ENCODE measurements at regions not wholly inside any gene's neighbourhood (a gene's known extent, or its start where the extent isn't known, plus 50 kb on each side); places are given as distances from the start of the nearest gene placed in this dataset.
"Not testable (repeated sequence)": the region's sequence is repeated elsewhere in the genome, so short reads cannot be mapped to it uniquely, and the experiment has no call there.

DNA sequence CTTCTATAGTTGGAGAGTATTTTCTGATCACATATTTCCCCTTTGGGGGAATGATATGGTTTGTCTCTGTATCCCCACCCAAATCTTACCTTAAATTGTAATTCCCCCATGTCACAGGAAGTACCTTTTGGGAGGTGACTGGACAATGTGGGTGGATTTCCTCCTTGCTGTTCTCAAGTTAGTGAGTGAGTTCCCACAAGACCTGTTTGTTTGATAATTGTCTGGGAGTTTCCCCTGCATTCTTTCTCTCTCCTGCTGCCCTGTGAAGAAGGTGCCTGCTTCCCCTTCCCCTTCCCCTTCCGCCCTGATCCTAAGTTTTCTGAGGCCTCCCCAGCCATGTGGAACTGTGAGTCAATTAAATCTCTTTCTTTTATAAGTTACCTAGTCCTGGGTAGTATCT, 222.7 kb upstream of the SLC39A10 start:
- intact Hi-C loops (cut with DNase I) = no loop called here
- DNase-seq (ENCODE audit: low spot score) = no peak

DNA sequence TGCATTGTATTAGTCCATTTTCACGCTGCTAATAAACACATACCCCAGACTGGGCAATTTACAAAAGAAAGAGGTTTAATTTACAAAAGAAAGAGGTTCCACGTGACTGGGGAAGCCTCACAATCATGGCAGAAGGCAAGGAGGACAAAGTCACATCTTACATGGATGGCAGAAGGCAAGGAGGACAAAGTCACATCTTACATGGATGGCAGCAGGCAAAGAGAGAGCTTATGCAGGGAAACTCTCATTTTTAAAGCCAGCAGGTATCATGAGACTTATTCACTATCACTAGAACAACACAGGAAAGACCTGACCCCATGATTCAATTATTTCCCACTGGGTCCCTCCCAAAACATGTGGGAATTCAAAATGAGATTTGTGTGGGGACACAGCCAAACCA, 223.3 kb upstream of the SLC39A10 start:
- DNase-seq (ENCODE audit: low spot score); intact Hi-C loops (cut with DNase I): not testable (repeated sequence)

DNA sequence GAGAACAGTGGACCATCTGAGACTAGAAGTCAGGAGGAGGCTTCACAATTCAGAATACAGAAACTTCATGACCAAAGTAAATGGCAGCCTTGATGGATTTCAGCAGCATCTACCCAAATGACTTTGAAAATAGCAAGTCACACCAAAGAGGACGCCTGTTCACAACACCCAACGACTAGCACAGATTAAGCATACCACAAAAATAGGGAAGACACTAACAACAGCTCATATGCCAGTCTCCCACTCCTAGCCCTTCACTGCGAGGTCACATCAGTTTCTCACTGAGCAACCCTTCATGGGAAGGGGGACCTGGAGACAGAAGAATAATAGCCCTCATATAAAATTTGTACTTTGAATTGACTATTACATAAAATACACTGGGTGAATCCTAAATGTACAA, 228.4 kb upstream of the SLC39A10 start:
- intact Hi-C loops (cut with DNase I) = no loop called here
- DNase-seq (ENCODE audit: low spot score) = no peak

DNA sequence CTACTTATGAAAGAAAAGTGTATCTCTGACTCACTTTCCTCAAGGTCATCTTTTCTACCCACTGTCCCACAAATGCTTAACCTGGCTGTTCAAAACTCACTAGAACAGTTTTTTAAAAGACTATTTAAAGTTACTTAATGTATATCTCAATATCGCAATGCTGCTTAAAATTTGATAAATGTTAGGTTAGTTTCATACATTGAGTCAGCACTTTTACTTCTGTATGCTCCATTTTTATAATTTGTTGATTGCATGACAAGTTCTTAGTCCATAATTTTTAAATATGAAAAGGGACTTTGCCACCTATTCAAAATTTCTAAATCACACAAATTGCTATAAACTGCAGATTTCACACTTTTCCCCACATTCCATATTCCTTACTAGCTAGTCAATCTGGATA, 231.7 kb upstream of the SLC39A10 start:
- intact Hi-C loops (cut with DNase I) = no loop called here
- no peak for DNase-seq (ENCODE audit: low spot score)

DNA sequence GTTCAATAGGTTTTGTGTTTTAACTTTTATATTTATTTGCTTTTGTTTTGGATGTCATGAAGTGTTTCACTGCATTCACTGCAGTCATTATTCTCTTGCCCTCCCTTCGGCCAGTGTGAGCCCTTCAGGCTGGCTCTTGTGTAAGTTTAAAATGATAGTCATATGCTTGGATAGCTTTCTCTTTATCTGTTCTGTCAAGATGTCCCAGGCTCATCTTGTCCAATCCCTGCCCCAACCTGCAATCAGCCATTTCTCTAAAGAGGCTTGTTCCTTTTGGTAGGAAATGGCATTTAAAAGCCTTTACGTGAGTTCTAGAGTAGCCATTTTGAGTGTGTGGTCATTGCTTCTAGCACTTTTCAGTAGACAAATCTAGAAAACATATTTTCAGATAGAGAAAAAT, 238.0 kb upstream of the SLC39A10 start:
- intact Hi-C loops (cut with DNase I) = no loop called here
- no peak for DNase-seq (ENCODE audit: low spot score)

DNA sequence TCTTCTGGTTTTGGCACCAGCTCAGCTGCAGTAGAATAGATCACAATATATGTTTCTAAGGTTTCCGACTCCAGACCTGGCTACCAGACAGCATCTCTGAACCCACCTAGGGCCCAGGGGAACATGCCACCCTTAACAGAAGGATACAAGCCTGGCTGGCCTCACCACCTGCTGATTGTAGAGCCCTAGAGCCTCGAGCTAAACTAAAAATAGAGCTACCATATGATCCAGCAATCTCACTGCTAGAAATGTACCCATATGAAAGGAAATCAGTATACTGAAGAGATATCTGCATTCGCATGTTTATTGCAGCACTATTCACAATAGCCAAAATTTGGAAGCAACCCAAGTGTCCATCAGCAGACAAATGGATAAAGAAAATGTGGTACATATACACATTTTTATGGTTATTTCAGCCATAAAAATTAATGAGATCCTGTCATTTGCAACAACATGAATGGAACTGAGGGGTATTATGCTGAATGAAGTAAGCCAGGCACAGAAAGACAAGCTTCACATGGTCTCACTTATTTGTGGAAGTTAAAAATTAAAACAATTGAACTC, 242.4 kb upstream of the SLC39A10 start:
- no peak for DNase-seq (ENCODE audit: low spot score)
- intact Hi-C loops (cut with DNase I) = no loop called here

DNA sequence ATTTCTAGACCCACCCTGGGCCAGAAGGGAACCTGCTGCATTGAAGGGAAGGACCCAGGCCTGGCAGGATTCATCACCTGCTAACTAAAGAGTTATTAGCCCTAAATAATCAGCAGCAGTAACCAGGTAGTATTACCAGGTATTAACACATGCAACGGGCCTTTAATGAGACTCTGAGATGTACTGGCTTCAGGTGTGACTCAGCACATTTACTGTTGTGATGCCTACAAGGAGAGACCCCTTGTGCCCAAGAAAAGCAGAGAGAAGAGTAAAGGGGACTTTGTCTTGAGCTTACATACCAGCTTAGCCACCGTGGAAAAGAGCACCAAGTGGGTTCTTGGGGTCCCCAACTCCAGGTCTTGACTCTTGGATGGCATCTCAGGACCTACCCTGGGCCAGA, 243.1 kb upstream of the SLC39A10 start:
- intact Hi-C loops (cut with DNase I) = no loop called here
- DNase-seq (ENCODE audit: low spot score) = no peak

DNA sequence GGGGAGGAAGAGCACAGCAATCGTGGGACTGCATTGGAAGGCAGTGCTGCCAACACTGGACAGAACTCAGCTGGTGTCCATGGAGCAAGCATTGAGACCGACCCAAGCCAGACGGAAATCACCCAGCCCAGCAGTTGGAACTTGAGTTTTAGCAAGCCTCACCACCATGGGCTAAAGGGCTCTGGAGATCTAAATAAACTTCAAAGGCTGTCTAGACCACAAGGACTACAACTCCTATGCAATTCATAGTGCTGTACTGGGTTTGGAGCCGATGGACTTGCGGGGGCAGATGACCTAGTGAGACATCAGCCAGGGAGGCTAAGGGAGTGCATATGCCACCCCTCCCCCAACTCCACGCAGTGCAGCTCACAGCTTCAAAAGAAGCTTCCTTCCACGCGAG, 243.6 kb upstream of the SLC39A10 start:
- intact Hi-C loops (cut with DNase I) = no loop called here
- no peak for DNase-seq (ENCODE audit: low spot score)

DNA sequence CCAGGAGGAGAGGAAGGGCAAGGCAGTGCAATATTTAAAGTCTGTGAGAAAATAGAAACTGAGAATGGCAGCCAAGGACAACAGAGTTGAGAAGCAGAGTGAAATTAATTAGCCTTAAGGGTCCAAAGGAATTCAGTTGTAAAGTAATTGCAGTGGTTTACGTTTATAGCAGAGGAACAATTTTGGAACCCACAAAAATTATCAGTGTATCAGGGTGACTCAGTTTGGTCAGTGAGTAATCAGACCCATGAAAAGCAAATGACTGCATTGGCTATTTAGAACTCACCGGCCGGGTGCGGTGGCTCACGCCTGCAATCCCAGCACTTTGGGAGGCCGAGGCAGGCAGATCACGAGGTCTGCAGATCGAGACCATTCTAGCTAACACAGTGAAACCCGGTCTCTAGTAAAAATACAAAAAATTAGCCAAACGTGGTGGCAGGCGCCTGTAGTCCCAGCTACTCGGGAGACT, 245.8 kb upstream of the SLC39A10 start:
- intact Hi-C loops (cut with DNase I) = no loop called here
- no peak for DNase-seq (ENCODE audit: low spot score)

DNA sequence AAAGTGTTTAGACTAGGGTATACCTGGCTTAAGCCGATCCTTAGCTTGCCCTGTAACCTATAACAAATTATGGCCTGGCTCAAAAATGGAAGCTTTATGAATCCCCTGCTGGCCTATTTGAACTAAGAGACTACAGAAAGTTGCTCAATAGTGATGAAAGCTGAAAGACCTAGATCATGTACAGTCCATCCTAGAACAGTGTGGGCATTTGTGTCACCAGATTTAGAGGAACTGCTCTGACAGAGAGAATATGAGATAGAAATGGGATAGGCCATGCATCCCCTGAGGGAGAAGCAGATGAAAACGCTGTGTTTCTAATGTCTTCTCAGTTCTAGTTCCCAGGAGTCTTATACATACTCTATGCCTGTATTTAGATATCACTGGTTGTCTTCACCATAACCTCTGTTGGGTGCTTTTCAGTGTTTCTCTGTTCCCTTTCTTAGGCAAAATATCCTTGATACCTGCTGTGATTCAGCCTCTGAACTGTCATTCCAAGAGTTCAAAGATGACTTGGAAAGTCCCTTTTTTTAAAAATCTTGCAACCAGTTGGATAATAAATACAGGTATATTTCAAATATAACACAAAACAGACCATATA, 246.9 kb upstream of the SLC39A10 start:
- intact Hi-C loops (cut with DNase I) = no loop called here

DNA sequence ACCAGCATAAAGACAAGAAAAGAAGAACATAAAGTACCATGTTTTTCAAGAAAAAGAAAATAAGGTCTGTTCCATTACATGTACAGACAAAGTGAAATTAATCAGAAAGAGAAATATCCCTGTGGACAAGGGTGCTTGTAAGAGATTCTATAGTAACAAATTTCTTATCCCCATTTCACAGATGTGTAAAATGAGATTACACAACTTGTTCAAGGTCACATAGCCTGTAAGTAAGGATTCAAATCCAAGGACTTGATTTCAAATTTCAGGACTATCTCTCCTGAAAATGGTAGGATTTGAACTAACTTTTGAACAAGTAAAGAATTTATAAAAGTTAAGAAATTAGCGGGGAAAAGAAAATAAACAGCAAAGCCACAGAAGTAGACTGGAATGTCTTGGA, 248.2 kb upstream of the SLC39A10 start:
- intact Hi-C loops (cut with DNase I) = no loop called here
- DNase-seq (ENCODE audit: low spot score) = no peak

More for the DNA sequence above, 246.9 kb upstream of the SLC39A10 start:
- DNase-seq (ENCODE audit: low spot score) = no peak

DNA sequence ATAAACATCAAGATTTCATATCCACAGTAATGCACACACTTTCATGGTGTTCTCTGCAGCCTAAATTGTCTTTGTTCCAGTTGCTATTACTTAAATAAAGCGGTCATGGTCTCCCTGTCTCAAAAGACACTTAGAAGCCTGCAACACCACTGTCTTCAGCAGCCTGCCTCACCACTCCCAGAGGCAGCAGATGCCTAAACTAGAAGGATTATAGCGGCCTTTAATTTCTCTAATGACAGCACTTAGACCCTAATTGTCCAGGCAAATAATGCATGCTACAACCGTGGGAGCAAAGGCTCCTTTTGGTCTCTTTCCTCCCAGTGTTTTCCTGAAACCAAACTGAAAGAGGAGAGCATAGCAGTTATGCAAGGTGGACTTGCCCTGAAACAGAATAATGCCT, 248.8 kb upstream of the SLC39A10 start:
- intact Hi-C loops (cut with DNase I) = no loop called here
- DNase-seq (ENCODE audit: low spot score) = no peak

DNA sequence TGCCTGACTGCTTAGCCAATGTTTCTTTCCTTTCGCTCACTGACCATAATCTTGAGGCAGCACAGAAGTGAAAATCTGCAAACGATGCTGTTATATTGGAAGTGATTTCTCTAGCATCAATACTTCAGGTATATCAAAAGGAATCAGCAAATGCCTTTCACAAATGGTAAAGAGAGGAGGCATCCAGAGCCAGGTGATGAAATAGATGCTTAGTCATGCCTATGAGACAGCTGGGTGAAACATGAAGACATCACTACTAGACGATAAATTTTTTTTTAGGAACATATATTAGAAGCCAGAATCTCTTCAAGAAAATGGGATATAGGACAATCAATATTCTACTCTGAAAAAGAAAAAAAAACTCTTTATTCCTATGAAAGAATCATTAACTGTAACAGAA, 249.2 kb upstream of the SLC39A10 start:
- DNase-seq (ENCODE audit: low spot score) = no peak
- intact Hi-C loops (cut with DNase I) = no loop called here

DNA sequence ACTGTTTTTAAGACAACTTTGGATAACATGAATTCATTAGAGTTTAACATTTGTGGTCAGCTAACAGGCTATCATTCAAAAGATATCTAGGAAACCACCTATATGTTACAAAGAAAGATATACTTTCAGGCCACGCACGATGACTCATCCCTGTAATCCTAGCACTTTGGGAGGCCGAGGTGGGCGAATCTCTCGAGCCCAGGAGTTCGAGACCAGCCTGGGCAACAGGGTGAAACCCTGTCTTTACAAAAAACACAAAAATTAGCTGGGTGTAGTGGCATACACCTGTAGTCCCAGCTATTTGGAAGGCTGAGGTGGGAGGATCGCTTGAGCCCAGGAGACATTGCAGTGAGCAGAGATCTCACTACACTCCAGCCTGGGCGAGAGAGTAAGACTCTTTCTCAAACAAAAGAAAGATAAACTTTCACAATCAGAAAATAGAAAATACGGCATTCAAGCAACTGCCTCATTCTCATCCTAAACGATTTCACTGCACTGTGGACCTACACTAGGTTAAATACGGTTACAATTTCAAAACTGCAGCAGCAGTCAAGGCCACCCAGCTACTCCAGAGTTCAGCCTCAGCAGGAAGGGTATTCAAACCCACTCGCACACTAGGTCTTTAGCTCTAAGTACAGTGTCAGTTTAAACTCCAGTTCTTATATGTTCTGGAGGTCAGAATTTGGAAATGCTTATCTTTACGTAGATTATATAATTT, 250.0 kb upstream of the SLC39A10 start:
- intact Hi-C loops (cut with DNase I) = no loop called here
- no peak for DNase-seq (ENCODE audit: low spot score)

DNA sequence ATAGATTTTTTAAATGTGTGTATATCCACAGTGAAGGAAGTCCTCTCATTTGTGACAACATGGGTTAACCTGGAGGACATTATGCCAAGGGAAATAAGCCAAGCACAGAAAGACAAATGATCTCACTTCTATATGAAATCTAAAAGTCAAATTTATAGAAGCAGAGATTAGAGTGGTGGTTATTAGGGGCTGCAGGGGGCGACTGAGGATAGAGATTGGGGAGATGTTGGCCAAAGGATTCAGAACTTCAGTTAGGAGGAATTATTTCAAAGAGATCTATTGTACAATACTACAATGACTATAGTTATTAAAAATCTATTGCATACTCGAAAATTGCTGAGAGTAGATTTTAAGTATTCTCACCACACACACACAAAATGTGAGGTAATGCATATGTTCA, 252.4 kb upstream of the SLC39A10 start:
- DNase-seq (ENCODE audit: low spot score) = no peak
- intact Hi-C loops (cut with DNase I) = no loop called here

DNA sequence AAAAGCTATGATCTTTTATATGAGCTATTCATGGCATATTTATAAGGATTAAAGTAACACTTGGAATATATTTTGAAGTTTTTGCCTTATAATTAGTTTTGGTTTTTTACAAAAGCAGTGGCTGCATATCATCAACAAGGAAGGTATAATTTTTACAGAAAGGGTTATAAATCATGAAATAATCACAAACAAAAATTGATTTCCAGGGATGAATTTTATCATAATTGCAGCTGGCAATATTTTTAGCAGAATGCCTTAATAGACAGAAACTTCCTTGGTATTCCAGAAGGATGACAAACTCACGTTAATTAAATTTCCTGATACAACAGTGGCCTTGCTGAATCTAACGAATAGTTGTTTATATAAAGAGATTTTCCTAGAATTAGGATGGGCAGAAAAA, 260.5 kb upstream of the SLC39A10 start:
- no peak for DNase-seq (ENCODE audit: low spot score)
- intact Hi-C loops (cut with DNase I) = no loop called here

DNA sequence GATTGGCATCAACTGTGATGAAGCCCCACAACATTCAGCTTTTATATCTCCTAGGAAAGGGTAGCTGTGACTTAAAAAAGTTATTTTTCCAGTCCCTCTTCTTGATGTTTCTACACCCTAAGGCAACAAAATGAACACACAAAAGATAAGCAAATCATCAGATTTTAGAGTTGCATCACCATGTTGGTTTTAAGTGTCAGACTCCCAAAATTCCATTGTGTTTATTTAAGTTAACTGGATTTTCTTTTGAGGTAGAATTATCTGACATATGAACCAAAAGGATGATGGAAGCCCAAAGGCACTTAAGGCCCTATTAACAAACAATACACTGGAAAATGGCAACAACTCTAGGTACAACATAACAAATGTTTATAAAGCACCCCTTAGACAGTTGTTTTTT, 261.7 kb upstream of the SLC39A10 start:
- intact Hi-C loops (cut with DNase I) = no loop called here

DNA sequence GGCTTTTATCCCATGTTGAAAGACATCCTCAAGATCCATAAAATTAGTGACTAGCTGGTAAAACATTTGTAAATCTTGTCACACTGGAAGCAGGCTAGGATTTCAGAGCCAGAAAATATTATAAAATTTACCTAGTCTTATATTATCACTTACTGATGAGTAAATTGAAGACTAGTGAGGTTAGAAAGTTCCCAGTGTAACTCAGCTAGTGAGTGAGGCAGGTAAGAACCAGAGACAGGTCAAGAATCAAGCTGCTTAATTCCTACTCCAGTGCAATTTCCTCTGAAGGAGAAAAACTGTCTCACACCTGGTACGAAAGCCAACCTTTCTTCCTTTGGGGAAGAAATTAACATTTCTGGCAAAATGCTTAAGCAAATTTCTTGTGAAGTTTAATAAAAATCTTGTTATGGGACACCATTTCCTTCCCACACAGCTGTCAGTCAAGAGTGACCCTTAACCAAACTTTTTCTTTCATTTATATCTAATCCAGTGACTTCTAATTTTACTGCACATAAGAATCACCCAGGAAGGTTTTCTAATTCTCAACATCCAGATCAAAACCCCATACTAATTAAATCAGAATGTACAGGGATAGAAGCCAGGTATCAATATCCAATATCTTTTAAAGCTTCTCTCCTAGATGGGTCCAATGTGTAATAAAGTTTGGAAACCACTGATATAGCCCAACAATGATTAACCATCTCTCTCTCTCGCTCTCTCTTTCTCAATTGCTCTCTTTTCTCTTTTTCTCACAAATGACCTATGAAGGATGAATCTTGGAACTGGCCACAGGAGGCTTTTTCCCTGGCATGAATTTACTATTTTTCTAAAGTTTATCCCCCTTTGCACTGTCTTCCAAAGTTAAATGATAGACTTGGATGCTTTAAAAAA, 264.3 kb upstream of the SLC39A10 start:
- intact Hi-C loops (cut with DNase I) = no loop called here
- no peak for DNase-seq (ENCODE audit: low spot score)

More for the DNA sequence above, 261.7 kb upstream of the SLC39A10 start:
- no peak for DNase-seq (ENCODE audit: low spot score)

DNA sequence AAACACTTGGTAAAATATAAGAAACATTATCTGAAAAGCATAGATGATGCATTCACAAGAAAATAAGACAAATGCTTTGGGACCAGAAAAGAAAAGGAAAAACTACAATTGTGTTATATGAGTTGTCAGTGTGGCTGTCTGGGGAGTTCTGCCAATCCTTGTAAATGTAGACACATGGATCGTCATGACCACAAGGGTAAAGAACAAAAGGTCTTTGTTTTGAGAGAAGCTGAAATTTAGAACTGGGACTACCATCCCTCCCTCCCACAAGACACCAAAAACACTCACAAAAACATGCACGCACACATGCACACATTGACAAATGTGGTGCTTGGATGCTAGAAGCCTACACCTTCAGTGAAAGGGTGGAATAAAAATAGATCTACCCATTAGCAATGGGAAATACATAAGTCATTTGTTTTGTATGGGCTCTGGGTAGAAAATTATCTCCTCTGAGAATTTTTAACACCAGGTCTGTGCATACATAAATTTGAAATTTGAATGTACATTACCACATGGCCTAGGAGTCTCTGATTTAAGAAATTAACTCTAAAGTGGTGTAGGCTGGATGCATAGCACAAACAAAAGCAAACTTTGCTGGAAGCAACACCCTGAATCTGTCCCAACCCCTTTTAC, 266.2 kb upstream of the SLC39A10 start:
- intact Hi-C loops (cut with DNase I) = no loop called here

DNA sequence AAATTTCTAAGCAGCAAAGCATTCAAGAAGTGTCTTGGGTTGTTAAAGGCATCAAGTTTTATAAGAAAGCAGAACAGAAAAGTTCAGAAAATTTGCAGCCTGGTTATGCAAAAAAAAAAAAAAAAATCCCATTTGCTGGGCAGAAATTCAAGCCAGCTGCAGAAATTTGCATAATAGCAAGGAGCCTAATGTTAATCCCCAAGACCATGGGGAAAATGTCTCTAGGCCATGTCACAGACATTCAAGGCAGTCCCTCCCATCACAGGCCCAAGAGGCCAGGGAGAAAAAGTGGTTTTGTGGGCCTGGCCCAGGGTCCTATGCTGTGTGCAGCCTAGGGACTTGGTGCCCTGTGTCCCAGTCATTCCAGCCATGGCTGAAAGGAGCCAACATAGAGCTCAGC, 269.0 kb upstream of the SLC39A10 start:
- DNase-seq (ENCODE audit: low spot score) = no peak
- intact Hi-C loops (cut with DNase I) = no loop called here

More for the DNA sequence above, 266.2 kb upstream of the SLC39A10 start:
- no peak for DNase-seq (ENCODE audit: low spot score)
